Trophoblast cell (in vitro differentiated cells and primary cell): ENCODE measurements at regions not wholly inside any gene's neighbourhood (a gene's known extent, or its start where the extent isn't known, plus 50 kb on each side); places are given as distances from the start of the nearest gene placed in this dataset.

Experiments used
- DNase-seq, 2 donors: peaks; one replicate each; pipeline ENCODE4 v3.0.0-alpha.2; 2016
- H2AFZ ChIP-seq: 2 replicates; pipeline ENCODE4 v1.6.1; 2013; ENCODE audit warnings: low read length, moderate library complexity, mild to moderate bottlenecking; ENCODE audit not compliant: insufficient read depth, poor library complexity
- H2AK5ac ChIP-seq: 2 replicates; pipeline ENCODE4 v1.6.1; 2013; ENCODE audit warnings: mild to moderate bottlenecking, low read length
- H2BK120ac ChIP-seq: 2 replicates; pipeline ENCODE4 v1.6.1; 2013; ENCODE audit warnings: low read length, mild to moderate bottlenecking, moderate library complexity; ENCODE audit not compliant: insufficient read depth, poor library complexity
- H2BK12ac ChIP-seq: 2 replicates; pipeline ENCODE4 v1.6.1; 2013; ENCODE audit warnings: mild to moderate bottlenecking, low read length, moderate library complexity
- H2BK5ac ChIP-seq: 2 replicates; pipeline ENCODE4 v1.6.1; 2013; ENCODE audit warnings: low read length, low read depth, moderate library complexity, mild to moderate bottlenecking; ENCODE audit not compliant: poor library complexity
- H3K14ac ChIP-seq: 2 replicates; pipeline ENCODE4 v1.6.1; 2013; ENCODE audit warnings: mild to moderate bottlenecking, low read length
- H3K18ac ChIP-seq: 2 replicates; pipeline ENCODE4 v1.6.1; 2013; ENCODE audit warnings: mild to moderate bottlenecking, low read length
- H3K23ac ChIP-seq: 2 replicates; pipeline ENCODE4 v1.6.1; 2013; ENCODE audit warnings: low read length
- H3K27ac ChIP-seq: 2 replicates; pipeline ENCODE4 v1.5.1; 2013; ENCODE audit warnings: low read depth, mild to moderate bottlenecking, inconsistent platforms, low read length, moderate library complexity
- H3K27me3 ChIP-seq: 2 replicates; pipeline ENCODE4 v1.6.1; 2013; ENCODE audit warnings: inconsistent platforms, mild to moderate bottlenecking, low read length, moderate library complexity; ENCODE audit not compliant: insufficient read depth
- H3K36me3 ChIP-seq, 2 experiments: 1 replicate in 1 of 2; 2 replicates in 1 of 2; pipeline ENCODE4 v1.6.1; 2013; ENCODE audit warnings: low read length in 2 of 2, mild to moderate bottlenecking in 2 of 2, moderate library complexity in 1 of 2; ENCODE audit not compliant: insufficient read depth in 2 of 2, control insufficient read depth in 1 of 2
- H3K4ac ChIP-seq: 2 replicates; pipeline ENCODE4 v1.6.1; 2013; ENCODE audit warnings: low read depth, mild to moderate bottlenecking, low read length, moderate library complexity
- H3K4me1 ChIP-seq, 2 experiments: 1 replicate in 1 of 2; 2 replicates in 1 of 2; pipeline ENCODE4 v1.6.1; 2013; ENCODE audit warnings: low read length in 2 of 2, mild to moderate bottlenecking in 2 of 2, moderate library complexity in 1 of 2; ENCODE audit not compliant: insufficient read depth in 2 of 2, control insufficient read depth in 1 of 2
- H3K4me2 ChIP-seq: 2 replicates; pipeline ENCODE4 v1.6.1; 2013; ENCODE audit warnings: inconsistent platforms, mild to moderate bottlenecking, low read length, moderate library complexity
- H3K4me3 ChIP-seq: 2 replicates; pipeline ENCODE4 v1.5.1; 2013; ENCODE audit warnings: mild to moderate bottlenecking, low read depth, low read length, inconsistent platforms
- H3K79me1 ChIP-seq: one replicate; pipeline ENCODE4 v1.6.1; 2013; ENCODE audit warnings: low read length
- H3K79me2 ChIP-seq: 2 replicates; pipeline ENCODE4 v1.6.1; 2013; ENCODE audit warnings: low read length, mild to moderate bottlenecking; ENCODE audit not compliant: control insufficient read depth, insufficient read depth, poor library complexity
- H3K9ac ChIP-seq: 2 replicates; pipeline ENCODE4 v1.6.1; 2013; ENCODE audit warnings: mild to moderate bottlenecking, low read length
- H3K9me3 ChIP-seq: 2 replicates; pipeline ENCODE4 v1.6.1; 2013; ENCODE audit warnings: low read depth, mild to moderate bottlenecking, control low read depth, inconsistent platforms, low read length; ENCODE audit not compliant: insufficient read depth
- H4K12ac ChIP-seq: 2 replicates; pipeline ENCODE4 v1.6.1; 2013; ENCODE audit warnings: low read depth, mild to moderate bottlenecking, low read length, moderate library complexity
- H4K8ac ChIP-seq: 2 replicates; pipeline ENCODE4 v1.6.1; 2013; ENCODE audit warnings: low read depth, mild to moderate bottlenecking, low read length, moderate library complexity
- H4K91ac ChIP-seq: one replicate; pipeline ENCODE4 v1.6.1; 2013; ENCODE audit warnings: low read depth, mild to moderate bottlenecking, low read length, moderate library complexity
- WGBS: extraction: QIAGEN DNeasy Blood & Tissue Kit; methylation state at CpG from one replicate; pipeline ENCODE4 v1.1.7; 2013; ENCODE audit warnings: missing lambda C conversion rate; ENCODE audit not compliant: insufficient read length, insufficient coverage; ENCODE audit errors: extremely low coverage; 5-methylcytosine and 5-hydroxymethylcytosine counted together

GRCh38 chr5:121533814-121534213, 317.9 kb upstream of the FTMT start:
- H3K14ac ChIP-seq = no peak overlapping the region
- H2AFZ ChIP-seq = no peak overlapping the region
- WGBS = no CpG with 5 or more reads among the region's 3 CpGs
- no peak overlapping the region for H2BK120ac ChIP-seq
- H3K4me1 ChIP-seq = no peaks in the 10 kb centered on the region
- no peak overlapping the region for H2BK12ac ChIP-seq
- no peak overlapping the region for H4K91ac ChIP-seq
- no peak overlapping the region for H3K18ac ChIP-seq
- no peak overlapping the region for H2BK5ac ChIP-seq
- no peaks in the 10 kb centered on the region for H3K9me3 ChIP-seq
- H3K79me2 ChIP-seq = no peaks in the 10 kb centered on the region
- no peak overlapping the region for H3K4me2 ChIP-seq
- H3K79me1 ChIP-seq = no peaks in the 10 kb centered on the region
- H3K27me3 ChIP-seq = no peaks in the 10 kb centered on the region
- H3K36me3 ChIP-seq = no peaks in the 10 kb centered on the region
- H3K9ac ChIP-seq = no peak overlapping the region
- H4K8ac ChIP-seq = no peak overlapping the region
- no peak overlapping the region for H2AK5ac ChIP-seq
- no peak overlapping the region for H3K23ac ChIP-seq
- H4K12ac ChIP-seq = no peak overlapping the region
- no peak overlapping the region for H3K4ac ChIP-seq
- H3K4me3 ChIP-seq = no peak overlapping the region
- DNase-seq = no peak
- no peak overlapping the region for H3K27ac ChIP-seq

- H2BK12ac ChIP-seq = no peak overlapping the region
- H3K27ac ChIP-seq = no peak overlapping the region
- DNase-seq = no peak
Measured at GRCh38 chr5:121550989-121551388, 300.7 kb upstream of the FTMT start.

GRCh38 chr5:121559832-121560231, 291.9 kb upstream of the FTMT start:
- DNase-seq = no peak
- Histone ChIP-seq H3K4me3 (no peak overlapping the region), H3K9me3 (no peaks in the 10 kb centered on the region), H3K23ac (no peak overlapping the region), H4K91ac (no peak overlapping the region), H3K4me1 (no peaks in the 10 kb centered on the region), H2BK5ac (no peak overlapping the region), H4K12ac (no peak overlapping the region), H2AK5ac (no peak overlapping the region), H2BK120ac (no peak overlapping the region), H3K4ac (no peak overlapping the region), H3K79me1 (no peaks in the 10 kb centered on the region), H2BK12ac (no peak overlapping the region), H3K36me3 (no peaks in the 10 kb centered on the region), H3K4me2 (no peak overlapping the region), H3K27ac (no peak overlapping the region), H4K8ac (no peak overlapping the region), H3K79me2 (no peaks in the 10 kb centered on the region), H3K9ac (no peak overlapping the region), H3K18ac (no peak overlapping the region), H2AFZ (no peak overlapping the region), H3K14ac (no peak overlapping the region), H3K27me3 (no peaks in the 10 kb centered on the region)

More at GRCh38 chr5:121550989-121551388, 300.7 kb upstream of the FTMT start:
- Histone ChIP-seq H2AFZ (no peak overlapping the region), H3K79me1 (no peaks in the 10 kb centered on the region), H3K36me3 (no peaks in the 10 kb centered on the region), H3K4me1 (no peaks in the 10 kb centered on the region), H3K9me3 (no peaks in the 10 kb centered on the region), H2BK120ac (no peak overlapping the region), H4K91ac (no peak overlapping the region), H3K79me2 (no peaks in the 10 kb centered on the region), H3K27me3 (no peaks in the 10 kb centered on the region), H3K23ac (no peak overlapping the region), H2BK5ac (no peak overlapping the region), H3K18ac (no peak overlapping the region), H2AK5ac (no peak overlapping the region), H3K9ac (no peak overlapping the region), H3K4me2 (no peak overlapping the region), H3K4ac (no peak overlapping the region), H3K14ac (no peak overlapping the region), H4K8ac (no peak overlapping the region), H3K4me3 (no peak overlapping the region), H4K12ac (no peak overlapping the region)

- no peak overlapping the region for H3K4ac ChIP-seq
- no peak overlapping the region for H2AK5ac ChIP-seq
- no peak overlapping the region for H3K4me2 ChIP-seq
- no peak overlapping the region for H4K91ac ChIP-seq
- no peak overlapping the region for H4K12ac ChIP-seq
- H3K9me3 ChIP-seq = no peaks in the 10 kb centered on the region
- no peaks in the 10 kb centered on the region for H3K79me1 ChIP-seq
- H2BK12ac ChIP-seq = no peak overlapping the region
- no CpG with 5 or more reads among the region's 1 CpG for WGBS
- H3K18ac ChIP-seq = no peak overlapping the region
- no peaks in the 10 kb centered on the region for H3K4me1 ChIP-seq
- no peak overlapping the region for H2AFZ ChIP-seq
- no peaks in the 10 kb centered on the region for H3K79me2 ChIP-seq
- no peak overlapping the region for H2BK120ac ChIP-seq
- H3K23ac ChIP-seq = no peak overlapping the region
- H3K27ac ChIP-seq = no peak overlapping the region
- H3K27me3 ChIP-seq = no peaks in the 10 kb centered on the region
- H3K14ac ChIP-seq = no peak overlapping the region
- H3K9ac ChIP-seq = no peak overlapping the region
- H2BK5ac ChIP-seq = no peak overlapping the region
- no peak for DNase-seq
- H4K8ac ChIP-seq = no peak overlapping the region
- no peaks in the 10 kb centered on the region for H3K36me3 ChIP-seq
- H3K4me3 ChIP-seq = no peak overlapping the region
Measured at GRCh38 chr5:121572061-121572460, 279.6 kb upstream of the FTMT start.
